CD4-positive, alpha-beta T cell treated with Interleukin-1 beta for 1 hour (primary cell): ENCODE measurements at regions not wholly inside any gene's neighbourhood (a gene's known extent, or its start where the extent isn't known, plus 50 kb on each side); places are given as distances from the start of the nearest gene placed in this dataset.
"Not testable (repeated sequence)": the region's sequence is repeated elsewhere in the genome, so short reads cannot be mapped to it uniquely, and the experiment has no call there.

ENCODE experiments used
- DNase-seq, 2 donors: peaks; one replicate each; pipeline ENCODE4 v3.0.0-alpha.2; 2020 to 2022

GRCh38 chr4:55028196-55028595 is 97.2 kb downstream of the KDR start:
- DNase-seq, result no peak

- DNase-seq, result no peak
These were observed 97.8 kb downstream of the KDR start for GRCh38 chr4:55027596-55027995.

DNA sequence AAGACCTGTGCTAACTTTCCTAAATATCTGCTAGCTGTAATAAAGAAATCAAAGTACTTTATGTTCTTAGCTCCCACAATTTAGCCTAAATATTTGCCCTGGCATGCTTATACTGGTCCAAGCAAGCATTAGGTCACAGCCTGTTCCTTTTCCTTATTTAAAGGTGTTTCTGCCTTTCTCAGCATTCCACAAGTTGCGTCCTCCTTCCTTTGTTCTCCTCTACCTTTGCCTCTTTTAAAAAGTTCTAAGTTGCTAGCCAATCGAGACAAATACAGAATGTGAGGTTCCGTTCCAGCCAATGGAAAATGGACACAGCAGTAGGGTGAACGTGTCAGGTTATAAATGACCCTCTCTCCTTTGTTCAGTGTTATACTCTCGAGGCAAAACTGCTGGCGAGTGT is 99.9 kb downstream of the KDR start:
- DNase-seq, result not testable (repeated sequence)

GRCh38 chr4:55023030-55023429 is 102.4 kb downstream of the KDR start:
- DNase-seq, result no peak

GRCh38 chr4:55021214-55021613 is 104.2 kb downstream of the KDR start:
- no peak for DNase-seq

DNA sequence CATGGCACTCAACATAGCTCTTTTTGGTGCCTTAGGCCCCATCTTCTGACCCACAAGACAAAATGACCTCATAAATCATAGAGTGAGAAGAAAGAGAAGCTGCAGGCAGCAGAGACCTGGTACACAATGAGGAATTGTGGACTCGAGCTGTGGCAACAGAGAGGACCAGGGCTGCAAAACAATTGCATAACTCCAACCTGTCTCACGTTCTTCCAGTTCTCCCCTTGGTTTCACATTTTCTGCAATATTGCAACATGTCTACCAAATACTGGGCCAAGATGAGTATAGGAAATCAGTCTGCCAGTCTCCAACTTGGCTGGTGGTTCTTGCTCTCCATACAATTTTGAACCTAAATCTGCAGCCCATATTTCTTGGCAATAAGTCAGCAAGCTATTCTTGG is 105.3 kb downstream of the KDR start:
- no peak for DNase-seq

- no peak for DNase-seq
These were observed 106.4 kb downstream of the KDR start for GRCh38 chr4:55018978-55019377.

- no peak for DNase-seq
These were observed 106.9 kb downstream of the KDR start for GRCh38 chr4:55018521-55018920.

DNA sequence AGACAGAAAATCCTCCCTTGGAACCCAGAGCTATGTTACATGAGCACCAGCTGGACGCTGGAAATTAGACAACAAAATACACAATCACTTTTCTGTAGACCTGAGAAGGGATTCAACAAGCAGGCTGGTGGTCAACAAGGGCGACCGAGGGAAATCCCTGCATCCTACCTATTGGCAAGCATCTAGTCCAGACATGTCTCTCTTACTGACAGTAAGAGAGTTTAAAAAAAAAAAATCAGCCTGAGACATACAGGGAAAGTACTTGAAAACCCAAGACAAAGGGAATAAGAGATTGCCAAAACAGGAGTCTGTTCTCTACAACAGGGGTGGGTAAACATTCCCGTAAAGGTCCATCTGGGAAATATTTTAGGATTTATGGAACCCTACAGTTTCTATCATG is 108.0 kb downstream of the KDR start:
- DNase-seq, result no peak

GRCh38 chr4:55016131-55016530 is 109.3 kb downstream of the KDR start:
- DNase-seq, result no peak

DNA sequence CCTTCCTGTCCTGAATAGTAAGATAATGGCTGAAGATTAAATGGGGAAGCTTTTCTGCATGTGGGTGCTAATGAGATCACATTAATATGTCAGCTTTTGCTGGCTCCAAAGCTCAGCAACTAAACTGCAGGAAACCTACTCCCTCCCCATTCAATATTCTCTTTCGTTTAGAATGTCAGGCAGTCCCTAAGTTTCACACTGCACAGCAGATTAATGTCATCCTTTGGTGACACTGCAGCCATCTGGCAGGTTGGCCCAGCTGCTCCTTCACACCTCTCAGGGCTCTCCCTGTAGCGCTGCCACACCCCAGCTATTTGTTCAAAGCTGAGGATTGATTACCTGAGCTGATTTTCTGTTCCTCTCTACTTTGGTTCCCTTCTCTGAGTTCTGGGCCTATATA is 110.5 kb downstream of the KDR start:
- no peak for DNase-seq

GRCh38 chr4:55013431-55013955 is 111.9 kb downstream of the KDR start:
- DNase-seq, result no peak

DNA sequence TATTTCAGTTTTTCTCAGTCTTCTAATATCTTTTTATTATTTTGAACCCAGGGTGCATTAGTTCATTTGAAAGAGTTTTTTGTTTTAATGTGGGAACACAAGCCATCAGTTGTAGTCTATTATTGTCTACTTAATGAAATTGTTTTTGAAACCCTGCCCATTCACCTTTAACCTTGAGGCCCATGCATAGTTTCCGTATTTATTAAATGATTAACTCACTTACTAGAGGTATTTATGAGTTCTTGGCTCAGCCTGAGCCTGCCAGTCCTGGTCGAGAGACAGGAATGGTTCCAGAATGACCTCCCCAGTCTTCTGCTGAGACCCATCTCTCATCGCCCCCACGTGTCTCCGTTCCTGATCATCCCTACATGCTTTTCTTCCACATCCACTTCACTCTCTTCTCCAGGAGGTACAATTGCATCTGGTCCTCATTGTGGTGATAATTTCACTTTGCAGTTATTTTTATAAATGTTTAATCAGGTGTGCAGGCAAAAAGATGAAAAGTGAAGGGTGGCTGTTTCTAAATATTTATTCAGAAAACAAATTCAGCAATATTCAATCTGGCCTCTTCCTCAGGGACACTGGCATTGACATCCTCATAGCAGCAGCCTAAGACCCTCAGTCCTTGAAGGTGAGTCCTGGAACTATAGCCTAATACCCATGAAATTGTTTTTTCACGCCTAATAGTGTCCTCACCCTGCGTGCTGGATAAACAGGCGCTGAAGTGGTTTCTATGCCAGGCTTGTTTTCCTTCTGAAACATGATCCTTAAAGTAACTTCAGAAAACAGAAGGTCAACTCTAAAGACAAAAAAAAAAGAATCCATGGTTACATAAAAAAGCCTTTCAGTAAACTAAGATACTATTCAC is 112.8 kb downstream of the KDR start:
- DNase-seq, result no peak

DNA sequence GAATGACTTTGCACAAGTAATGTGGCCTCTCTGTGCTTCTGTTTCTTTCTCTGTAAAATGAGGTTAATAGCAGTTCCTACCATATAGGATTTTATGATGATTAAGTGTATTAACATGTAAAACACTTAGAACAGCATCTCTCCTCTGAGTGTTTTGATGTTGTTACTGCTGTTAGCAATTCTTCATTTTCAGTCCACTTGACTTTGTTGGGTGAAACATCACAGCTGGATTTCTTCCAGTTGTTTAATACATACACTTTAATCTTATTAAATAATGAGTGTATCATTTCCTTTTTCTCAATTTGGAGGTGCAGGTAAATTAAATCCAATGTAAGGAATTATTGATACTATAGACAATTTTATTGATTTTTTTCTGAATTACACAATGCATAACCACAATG is 113.6 kb downstream of the KDR start:
- DNase-seq, result no peak

- DNase-seq, result no peak
These were observed 114.8 kb downstream of the KDR start for GRCh38 chr4:55010550-55010949.

- no peak for DNase-seq
These were observed 117.0 kb downstream of the KDR start for GRCh38 chr4:55008166-55009056.

DNA sequence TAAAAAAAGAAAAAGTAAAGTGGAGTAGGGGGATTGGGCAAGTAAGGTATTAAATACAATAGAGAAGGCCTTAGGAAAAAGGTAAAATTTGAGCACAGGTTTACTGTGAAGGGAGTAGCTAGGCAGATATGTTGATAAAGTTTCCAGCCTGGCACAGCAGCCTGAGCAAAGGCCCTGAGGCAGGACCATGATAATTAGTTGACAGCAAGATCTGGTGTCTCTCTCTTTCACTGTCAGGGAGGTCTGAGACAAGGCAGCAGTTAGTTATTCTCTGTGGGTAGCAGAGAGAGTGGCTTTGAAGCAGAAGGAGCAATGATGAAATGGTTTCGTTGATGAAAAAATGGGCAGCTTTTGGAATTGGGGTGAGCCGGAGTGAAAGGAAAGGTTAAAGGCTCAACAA is 119.5 kb downstream of the KDR start:
- no peak for DNase-seq

GRCh38 chr4:55004831-55005230 is 120.6 kb downstream of the KDR start:
- no peak for DNase-seq

- DNase-seq, result no peak
These were observed 123.0 kb downstream of the KDR start for GRCh38 chr4:55002431-55002830.

DNA sequence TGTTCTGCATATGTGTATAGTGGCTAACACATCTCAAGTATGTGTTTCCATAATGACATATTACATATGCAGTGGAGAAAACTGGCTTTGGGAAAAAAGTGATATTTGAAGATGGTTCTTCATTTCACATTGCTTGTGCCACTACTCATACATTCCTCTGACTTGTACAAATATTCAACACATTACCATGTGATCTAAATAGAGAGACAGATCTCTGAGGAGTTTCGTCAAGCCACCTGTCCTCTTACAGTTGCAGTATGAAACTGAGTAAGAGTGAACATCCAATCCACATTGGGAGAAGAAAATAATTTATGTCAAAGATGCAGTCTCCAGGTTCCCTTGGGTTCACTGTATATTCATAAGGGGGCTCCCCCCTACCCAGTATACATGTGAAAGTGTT is 123.9 kb downstream of the KDR start:
- no peak for DNase-seq

DNA sequence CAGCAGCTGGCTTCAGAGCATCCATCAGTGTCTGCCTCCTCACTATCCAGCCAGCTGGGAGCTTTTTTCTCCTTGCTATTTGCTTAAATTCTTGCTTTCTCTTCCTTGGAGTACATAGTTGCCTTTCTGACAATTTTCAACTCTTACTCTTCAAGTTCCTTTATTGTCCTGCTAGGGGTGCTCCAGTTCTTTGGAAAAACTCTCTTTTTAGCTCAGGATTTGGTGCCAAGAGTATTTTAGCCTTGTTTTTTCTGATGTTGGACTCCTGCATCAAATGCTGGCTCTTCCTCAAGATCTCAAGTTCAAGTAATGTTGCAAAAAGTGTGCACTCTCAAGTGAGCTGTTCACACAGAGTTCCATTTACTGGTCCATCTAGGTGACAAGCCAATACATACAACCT is 126.4 kb downstream of the KDR start:
- DNase-seq, result no peak

- DNase-seq, result not testable (repeated sequence)
These were observed 131.8 kb downstream of the KDR start for GRCh38 chr4:54993473-54994026.

DNA sequence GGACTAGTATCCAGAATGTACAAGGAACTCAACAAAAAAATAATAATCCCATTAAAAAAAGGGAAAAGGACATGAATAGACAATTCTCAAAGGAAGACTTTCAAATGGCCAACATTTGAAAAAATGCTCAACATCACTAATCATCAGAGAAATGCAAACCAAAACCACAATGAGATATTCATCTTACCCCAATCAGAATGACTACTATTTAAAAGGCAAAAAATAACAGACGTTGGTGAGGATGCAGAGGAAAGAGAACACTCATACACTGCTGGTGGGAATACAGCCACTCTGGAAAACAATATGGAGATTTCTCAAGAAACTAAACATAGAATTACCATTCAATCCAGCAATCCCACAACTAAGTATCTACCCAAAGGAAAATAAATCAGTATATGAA is 133.1 kb downstream of the KDR start:
- DNase-seq, result no peak

DNA sequence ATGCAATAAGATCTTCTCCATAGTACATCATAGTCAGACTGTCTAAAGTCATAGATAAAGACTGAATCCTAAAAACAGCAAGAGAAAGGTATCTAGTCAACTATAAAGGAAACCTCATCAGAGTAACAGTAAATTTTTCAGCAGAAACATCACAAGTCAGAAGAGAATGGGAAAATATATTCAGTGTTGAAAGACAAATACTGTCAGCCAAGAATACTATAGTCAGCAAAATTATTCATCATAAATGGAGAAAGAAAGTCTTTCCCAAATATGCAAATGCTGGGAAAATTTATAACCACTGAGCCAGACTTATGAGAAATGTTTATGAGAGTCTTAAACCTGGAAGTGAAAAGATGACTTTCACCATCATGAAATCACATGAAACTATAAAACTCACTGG is 136.7 kb downstream of the KDR start:
- DNase-seq, result no peak
